GF-D8 (cell line): ENCODE measurements at regions not wholly inside any gene's neighbourhood (a gene's known extent, or its start where the extent isn't known, plus 50 kb on each side); places are given as distances from the start of the nearest gene placed in this dataset.

Experiments used
- DNase-seq: peaks from one replicate; lab custom pipeline; 2025; lab: John Stamatoyannopoulos, UW

- no peak for DNase-seq
Observed at GRCh38 chr22:48979482-48979881, 848.2 kb downstream of the BRD1 start.

DNA sequence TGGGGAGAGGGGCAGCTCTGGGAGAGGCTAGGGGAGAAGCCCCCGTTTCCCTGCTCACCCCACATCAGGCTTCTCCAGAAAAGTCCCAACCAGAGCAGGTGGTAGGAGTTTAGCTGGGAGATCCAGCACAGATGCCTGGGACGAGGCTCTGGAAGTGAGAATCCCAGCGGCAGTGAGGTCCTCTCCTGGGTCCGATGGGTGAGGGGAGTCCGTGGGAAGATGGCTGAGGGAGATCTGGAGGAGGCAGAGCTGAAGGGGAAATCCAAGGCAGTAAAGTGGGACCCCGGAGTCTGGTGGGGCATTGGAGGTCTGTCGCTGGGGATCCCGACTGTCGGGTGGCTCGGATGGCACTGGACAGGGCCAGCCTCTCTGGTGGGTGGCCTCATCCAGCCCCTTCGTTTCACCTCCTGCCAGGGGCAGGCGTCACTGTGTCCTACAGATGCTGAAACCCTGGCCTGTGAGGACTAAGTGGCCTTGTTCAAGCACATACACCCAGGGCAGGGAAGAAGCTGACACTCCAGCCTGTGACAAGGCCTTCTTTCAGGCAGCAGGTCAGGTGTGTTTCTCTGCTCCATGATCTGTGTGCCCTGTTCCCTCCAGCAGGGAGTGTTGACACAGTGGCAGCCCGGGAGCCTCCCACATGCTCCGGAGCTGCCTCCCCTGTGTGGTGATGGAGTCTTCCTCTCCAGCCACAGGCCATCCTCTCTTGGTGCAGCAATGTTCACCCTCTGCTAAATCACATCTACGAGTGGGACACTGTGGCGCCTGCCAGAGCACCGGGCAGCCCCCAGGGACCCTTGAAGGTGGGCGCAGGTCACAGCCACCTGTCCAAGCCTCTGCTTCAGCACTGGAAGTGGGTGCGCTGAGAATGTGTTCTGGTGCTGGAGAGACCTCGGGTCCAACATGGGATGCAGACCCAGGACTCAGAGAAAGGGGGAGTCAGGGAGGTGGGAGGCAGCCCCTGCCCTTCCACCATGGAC is 850.8 kb downstream of the BRD1 start:
- no peak for DNase-seq

- no peak for DNase-seq
Observed at GRCh38 chr22:48975886-48976285, 851.8 kb downstream of the BRD1 start.

DNA sequence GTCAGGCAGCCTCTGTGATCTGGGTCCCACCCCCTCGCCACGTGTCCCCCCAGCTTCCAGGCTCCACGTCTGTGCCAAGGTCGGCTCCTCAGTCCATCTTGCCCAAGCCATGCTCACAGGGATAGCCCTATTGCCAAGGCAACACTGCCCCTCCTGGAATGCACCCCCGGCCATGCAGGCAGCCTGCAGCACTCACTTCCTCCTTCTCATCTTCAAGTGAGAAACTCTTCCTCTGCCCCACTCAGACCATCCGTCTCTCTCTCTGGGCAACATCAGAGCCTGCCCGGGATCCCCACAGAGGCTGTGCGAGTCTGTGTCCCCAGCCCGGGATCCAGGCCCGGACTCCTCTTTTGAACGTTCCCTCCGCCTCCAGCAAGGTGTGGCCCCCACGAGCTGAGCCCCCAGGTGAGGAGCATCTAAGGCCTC is 852.3 kb downstream of the BRD1 start:
- DNase-seq, result no peak

GRCh38 chr22:48974443-48975315 is 853.0 kb downstream of the BRD1 start:
- no peak for DNase-seq

DNA sequence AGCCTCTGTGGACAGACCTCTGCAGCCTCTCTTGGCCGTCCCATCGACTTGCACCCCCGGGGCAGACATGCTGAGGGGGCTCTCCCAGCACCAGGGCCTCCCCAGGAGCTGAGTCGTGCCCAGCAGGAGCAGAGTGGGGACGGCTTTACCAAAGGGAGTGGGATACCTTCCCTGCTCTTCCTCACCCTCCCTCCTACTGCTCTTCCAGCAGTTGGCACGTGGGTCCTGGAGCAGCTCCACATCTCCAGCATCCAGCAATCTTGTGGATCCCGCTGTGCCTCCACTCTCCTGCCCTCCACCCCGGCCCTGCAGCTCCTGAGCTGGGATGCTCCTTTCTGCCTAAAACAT is 854.0 kb downstream of the BRD1 start:
- DNase-seq, result no peak

- DNase-seq, result no peak
Observed at GRCh38 chr22:48972979-48973693, 854.5 kb downstream of the BRD1 start.

- no peak for DNase-seq
Observed at GRCh38 chr22:48968201-48968959, 859.3 kb downstream of the BRD1 start.

GRCh38 chr22:48963405-48963804 is 864.3 kb downstream of the BRD1 start:
- DNase-seq, result no peak

DNA sequence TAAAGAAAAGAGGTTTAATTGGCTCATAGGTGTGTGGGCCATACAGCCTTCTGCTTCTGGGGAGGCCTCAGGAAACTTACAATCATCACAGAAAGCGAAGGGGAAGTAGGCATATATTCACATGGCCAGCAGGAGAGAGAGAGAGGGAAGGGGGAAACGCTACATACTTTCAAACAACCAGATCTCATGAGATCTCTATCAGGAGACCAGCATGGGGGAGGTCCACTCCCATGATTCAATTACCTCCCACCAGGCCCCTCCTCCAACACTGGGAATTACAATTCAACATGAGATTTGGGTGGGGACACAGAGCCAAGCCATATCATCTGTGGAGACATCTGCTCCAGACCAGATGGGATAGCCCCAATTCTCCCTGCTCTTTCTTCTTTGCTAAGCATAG is 866.0 kb downstream of the BRD1 start:
- DNase-seq, result no peak

GRCh38 chr22:48960980-48961660 is 866.6 kb downstream of the BRD1 start:
- DNase-seq, result no peak

DNA sequence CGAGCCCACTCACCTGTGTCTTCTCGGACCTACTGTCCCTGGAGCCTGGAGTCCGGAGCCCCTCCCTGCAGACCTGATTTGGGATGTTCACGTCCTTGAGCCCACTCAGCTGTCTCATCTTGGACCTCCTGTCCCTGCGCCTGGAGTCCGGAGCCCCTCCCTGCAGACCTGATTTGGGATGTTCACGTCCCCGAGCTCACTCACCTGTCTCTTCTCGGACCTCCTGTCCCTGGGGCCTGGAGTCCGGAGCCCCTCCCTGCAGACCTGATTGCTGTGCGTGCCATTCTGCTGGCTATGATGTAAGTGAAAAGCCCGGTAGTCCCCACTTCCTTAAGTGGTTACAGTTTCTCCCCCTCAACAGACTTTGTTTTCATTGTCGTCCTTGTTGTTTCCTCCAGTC is 867.1 kb downstream of the BRD1 start:
- no peak for DNase-seq

DNA sequence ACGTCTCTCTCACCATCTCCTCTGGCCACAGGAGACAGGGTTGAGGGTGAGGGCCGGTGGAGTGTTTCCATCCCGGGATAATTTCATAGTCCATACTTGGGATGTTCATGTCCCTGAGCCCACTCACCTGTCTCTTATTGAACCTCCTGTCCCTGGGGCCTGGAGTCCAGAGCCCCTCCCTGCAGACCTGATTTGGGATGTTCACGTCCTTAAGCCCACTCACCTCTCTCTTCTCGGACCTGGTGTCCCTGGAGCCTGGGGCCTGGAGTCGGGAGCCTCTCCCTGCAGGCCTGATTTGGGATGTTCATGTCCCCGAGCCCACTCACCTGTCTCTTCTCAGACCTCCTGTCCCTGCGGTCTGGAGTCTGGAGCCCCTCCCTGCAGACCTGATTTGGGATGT is 868.2 kb downstream of the BRD1 start:
- no peak for DNase-seq

DNA sequence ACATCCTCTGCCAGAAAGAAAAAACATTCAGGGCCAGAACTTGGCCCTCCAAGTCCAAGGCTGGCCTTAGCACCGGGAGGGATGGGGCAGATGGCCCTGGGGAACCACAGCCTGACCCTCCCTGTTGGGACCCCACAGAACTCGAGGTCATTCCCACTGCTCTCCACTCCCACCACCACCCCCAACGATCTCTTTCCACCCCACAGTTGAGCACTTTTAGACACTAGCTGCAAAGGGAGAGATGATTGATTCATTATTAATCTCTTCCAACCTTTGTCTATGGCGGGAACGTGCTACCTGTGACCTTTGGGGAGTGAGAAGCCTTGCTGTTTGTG is 869.7 kb downstream of the BRD1 start:
- no peak for DNase-seq

- no peak for DNase-seq
Observed at GRCh38 chr22:48957311-48957986, 870.2 kb downstream of the BRD1 start.

- DNase-seq, result no peak
Observed at GRCh38 chr22:48955351-48956311, 872.0 kb downstream of the BRD1 start.

- DNase-seq, result no peak
Observed at GRCh38 chr22:48954781-48955311, 872.8 kb downstream of the BRD1 start.

GRCh38 chr22:48953830-48954229 is 873.8 kb downstream of the BRD1 start:
- no peak for DNase-seq

DNA sequence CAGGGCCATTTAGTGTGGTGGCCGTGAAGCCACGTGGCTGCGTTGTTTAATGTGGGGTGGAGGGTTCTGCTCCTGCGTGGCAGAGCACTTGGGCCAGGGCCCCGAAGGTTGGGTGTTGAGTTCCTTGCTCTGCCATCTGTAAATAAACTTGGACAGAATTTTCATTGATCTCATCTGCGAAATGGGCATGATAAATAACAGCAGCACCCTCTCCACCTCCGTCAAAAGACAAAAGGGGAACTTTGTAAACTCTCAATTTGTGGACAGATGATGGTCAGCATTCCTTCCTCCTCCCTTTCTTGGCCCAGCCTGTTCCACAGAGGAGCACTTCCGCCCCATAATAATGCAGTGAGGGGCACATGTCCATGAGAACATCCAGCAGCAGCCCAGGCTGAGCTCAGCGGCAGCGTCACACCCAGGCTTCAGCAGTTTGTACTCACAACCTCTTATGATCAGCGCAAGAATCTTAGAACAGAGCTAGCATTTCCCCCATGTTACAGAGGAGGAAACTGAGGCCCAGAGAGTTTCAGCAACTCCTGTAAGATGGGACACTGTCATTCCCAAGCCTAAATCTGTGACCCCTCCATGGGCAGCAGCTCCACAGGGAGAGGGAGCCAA is 874.5 kb downstream of the BRD1 start:
- DNase-seq, result no peak
